Heart left ventricle (tissue), 16 donors: ENCODE measurements at regions not wholly inside any gene's neighbourhood (a gene's known extent, or its start where the extent isn't known, plus 50 kb on each side); places are given as distances from the start of the nearest gene placed in this dataset.

Source experiments
- ATAC-seq, 4 donors: fragments of 200-7000 bp; cut with Tn5 transposase; one replicate each; pipeline ENCODE4 v1.9.1; 2020 to 2022; ENCODE audit warnings: moderate library complexity in 4 of 4, mild to moderate bottlenecking in 3 of 4, moderate number of reproducible peaks in 1 of 4
- DNase-seq, 5 donors: peaks; one replicate each; pipeline ENCODE4 v3.0.0-alpha.2; 2020
- H3K27ac ChIP-seq, 12 donors: fragments of 200-600 bp; sonication (generic) in 4 of 12; one replicate each; pipeline versions ENCODE4 v1.5.0 to v1.8.0; 2016 to 2022; ENCODE audit warnings: mild to moderate bottlenecking in 2 of 12
- H3K27me3 ChIP-seq, 9 donors: fragments of 200-600 bp; sonication (generic) in 2 of 9; one replicate each; pipeline versions ENCODE4 v1.5.1 to v1.8.0; 2016 to 2022; ENCODE audit warnings: mild to moderate bottlenecking in 3 of 9
- H3K36me3 ChIP-seq, 9 donors: fragments of 200-600 bp; sonication (generic) in 2 of 9; one replicate each; pipeline versions ENCODE4 v1.5.0 to v1.8.0; 2018 to 2022; ENCODE audit warnings: mild to moderate bottlenecking in 2 of 9
- H3K4me1 ChIP-seq, 12 donors: fragments of 200-600 bp; sonication (generic) in 4 of 12; one replicate each; pipeline versions ENCODE4 v1.5.0 to v1.8.0; 2016 to 2022; ENCODE audit warnings: mild to moderate bottlenecking in 3 of 12
- H3K4me3 ChIP-seq, 12 donors: fragments of 200-600 bp; sonication (generic) in 4 of 12; one replicate each; pipeline versions ENCODE4 v1.5.0 to v1.8.0; 2017 to 2022; ENCODE audit warnings: mild to moderate bottlenecking in 9 of 12, moderate library complexity in 4 of 12
- H3K9me3 ChIP-seq, 12 donors: fragments of 200-600 bp; sonication (generic) in 4 of 12; one replicate each; pipeline versions ENCODE4 v1.5.0 to v1.8.0; 2016 to 2022; ENCODE audit warnings: mild to moderate bottlenecking in 1 of 12
- CTCF ChIP-seq, 12 donors: fragments of 200-600 bp; sonication (generic) in 4 of 12; IDR thresholded peaks; one replicate each; pipeline versions ENCODE4 v1.5.0 to v1.8.0; 2018 to 2022; ENCODE audit warnings: antibody characterized with exemption in 12 of 12, mild to moderate bottlenecking in 5 of 12
- POLR2A ChIP-seq, 2 donors: fragments of 450-650 bp; IDR thresholded peaks; one replicate each; pipeline ENCODE4 v1.6.1; 2017; ENCODE audit warnings: antibody characterized with exemption in 2 of 2, mild to moderate bottlenecking in 2 of 2, moderate library complexity in 2 of 2
- WGBS, 4 donors: extraction: QIAGEN DNeasy Blood & Tissue Kit in 2 of 4; methylation state at CpG; one replicate each; pipeline versions ENCODE4 v1.1.5 to v1.1.7; 2013 to 2018; 5-methylcytosine and 5-hydroxymethylcytosine counted together
- intact Hi-C, 10 donors: fragments of 100-400 bp; cut with DNase I; formaldehyde crosslinking; loops; one replicate each; pipeline versions ENCODE4 v1.11.1 to v1.14.2; 2022
- donor health status: ischemic (EF 13 %, LVEDD 7.1; RV severe dilation, severe dysfunction).
- donor health status: healthy with polysubstance abuse.
- donor health status: DM: no; HTN: yes; CAD: no.
- donor health status: DM: no; HTN: no; CAD: no.
- donor health status: ischemic (EF 25% LVEDD 6.9; RV normal size, moderate dysfunction).
- donor health status: ischemic (EF 25% LVEDD 5.7; RV mildly dilated, moderate dysfunction).
- donor health status: healthy.
- donor health status: DM: yes; HTN: yes; CAD: no.
- donor health status: ischemic (EF 35%, LVEDD 5.7; RV mildly dilated, moderate dysfunction).
- donor health status: nonischemic (EF 11% LVEDD 7.7; RV severe dilation, severe dysfunction).
- donor health status: DM: yes; HTN: yes; CAD: no.
- donor health status: PGD.
- donor health status: ischemic (EF 29% LVEDD 5.4; RV normal size, mild dysfunction).
- donor health status: nonischemic (EF 23%, LVEDD 6.1; RV moderate dilation, normal function).

GRCh38 chr6:132900849-132901248, 86.5 kb downstream of the RPS12 start:
- Histone ChIP-seq H3K36me3 (no peaks in the 10 kb centered on the region), H3K27me3 (no peaks in the 10 kb centered on the region), H3K4me1 (no peaks in the 10 kb centered on the region), H3K27ac (no peak overlapping the region), H3K9me3 (no peaks in the 10 kb centered on the region), H3K4me3 (no peak overlapping the region)
- no peak for DNase-seq
- TF ChIP-seq POLR2A (IDR thresholded peaks at IDR 0.05) = no peak
- no peak for TF ChIP-seq CTCF (IDR thresholded peaks at IDR 0.05)
- ATAC-seq = no peak
- intact Hi-C loops = no loop called here
- 45 to 68% (median 56%) methylated on average over 2 of the region's 2 CpGs for WGBS, 4 donors

GRCh38 chr6:132902901-132903300, 88.5 kb downstream of the RPS12 start:
- no peak for TF ChIP-seq POLR2A (IDR thresholded peaks at IDR 0.05)
- no peak for TF ChIP-seq CTCF (IDR thresholded peaks at IDR 0.05)
- DNase-seq = no peak
- no peaks in the 10 kb centered on the region for H3K4me1 ChIP-seq
- WGBS, 4 donors = 59 to 71% (median 62%) methylated on average over 6 of the region's 6 CpGs
- H3K27ac ChIP-seq = no peak overlapping the region
- intact Hi-C loops = no loop called here
- H3K9me3 ChIP-seq = no peaks in the 10 kb centered on the region
- no peak for ATAC-seq
- no peak overlapping the region for H3K4me3 ChIP-seq
- H3K36me3 ChIP-seq = no peaks in the 10 kb centered on the region
- no peaks in the 10 kb centered on the region for H3K27me3 ChIP-seq

- H3K9me3 ChIP-seq = no peaks in the 10 kb centered on the region
- intact Hi-C loops = no loop called here
- TF ChIP-seq POLR2A (IDR thresholded peaks at IDR 0.05) = no peak
- TF ChIP-seq CTCF (IDR thresholded peaks at IDR 0.05) = no peak
- no peak overlapping the region for H3K4me3 ChIP-seq
- no peak overlapping the region for H3K27ac ChIP-seq
- ATAC-seq (no peak), DNase-seq (no peak)
- H3K4me1 ChIP-seq = no peaks in the 10 kb centered on the region
- 44 to 56% (median 52%) methylated on average over 1 of the region's 1 CpG for WGBS, 4 donors
- no peaks in the 10 kb centered on the region for H3K36me3 ChIP-seq
- H3K27me3 ChIP-seq = no peaks in the 10 kb centered on the region
Measured at GRCh38 chr6:132907231-132907630, 92.9 kb downstream of the RPS12 start.

- DNase-seq = no peak
- TF ChIP-seq CTCF (IDR thresholded peaks at IDR 0.05) (no peak), POLR2A (IDR thresholded peaks at IDR 0.05) (no peak)
- Histone ChIP-seq H3K27me3 (no peaks in the 10 kb centered on the region), H3K36me3 (no peaks in the 10 kb centered on the region), H3K9me3 (no peaks in the 10 kb centered on the region), H3K4me3 (no peak overlapping the region), H3K4me1 (no peaks in the 10 kb centered on the region), H3K27ac (no peak overlapping the region)
- WGBS, 4 donors = 73 to 79% (median 75%) methylated on average over 7 of the region's 7 CpGs
- no peak for ATAC-seq
- intact Hi-C loops = no loop called here
Measured at GRCh38 chr6:132907914-132908313, 93.5 kb downstream of the RPS12 start.
